GM12891 (cell line): ENCODE measurements at regions not wholly inside any gene's neighbourhood (a gene's known extent, or its start where the extent isn't known, plus 50 kb on each side); places are given as distances from the start of the nearest gene placed in this dataset.

Experiments used
- PAX5 ChIP-seq: IDR thresholded peaks from 2 replicates; pipeline ENCODE4 v1.6.1; 2011; ENCODE audit warnings: low read length, moderate library complexity, mild to moderate bottlenecking; ENCODE audit not compliant: insufficient read depth, severe bottlenecking
- POLR2A ChIP-seq: IDR thresholded peaks from 2 replicates; pipeline ENCODE4 v1.6.1; 2011; ENCODE audit warnings: low read depth, low read length, control low read depth
- POLR2AphosphoS5 ChIP-seq: IDR thresholded peaks from 2 replicates; pipeline ENCODE4 v1.6.1; 2011; ENCODE audit warnings: low read depth, low read length, control low read depth
- POU2F2 ChIP-seq: IDR thresholded peaks from 2 replicates; pipeline ENCODE4 v1.6.1; 2011; ENCODE audit warnings: low read depth, mild to moderate bottlenecking, control low read depth, low read length, moderate library complexity
- SPI1 ChIP-seq: IDR thresholded peaks from 2 replicates; pipeline ENCODE4 v1.6.1; 2011; ENCODE audit warnings: low read depth, low read length, control low read depth
- TAF1 ChIP-seq: IDR thresholded peaks from 2 replicates; pipeline ENCODE4 v1.6.1; 2011; ENCODE audit warnings: low read depth, low read length, control low read depth

DNA sequence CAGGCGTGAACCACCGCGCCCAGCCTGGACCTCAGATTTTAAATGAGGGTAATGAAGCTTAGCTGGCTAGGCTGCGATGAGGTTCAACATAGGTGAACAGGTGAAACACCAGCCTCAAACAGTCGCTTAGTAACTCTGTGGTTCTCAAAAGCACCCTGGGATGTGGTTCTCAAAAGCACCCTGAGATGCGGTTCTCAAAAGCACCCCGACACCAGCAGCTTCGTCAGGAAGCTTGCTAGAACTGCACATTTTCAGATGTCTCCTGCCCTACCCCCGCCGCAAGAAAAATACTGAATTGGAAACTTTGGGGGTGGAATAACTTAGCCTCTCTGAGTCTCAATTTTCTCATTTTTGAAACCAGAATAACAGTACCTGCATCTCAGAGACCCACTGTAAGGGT is 86.7 kb upstream of the XYLT1 start:
- TF ChIP-seq TAF1 = no peak
- no peak for TF ChIP-seq SPI1
- TF ChIP-seq POLR2A = no peak
- TF ChIP-seq POU2F2 = no peak
- no peak for TF ChIP-seq POLR2AphosphoS5
- TF ChIP-seq PAX5 = no peak
